Activated T-helper 1 cell treated with anti-CD3 and anti-CD28 coated beads, Interleukin-12 subunit alpha, Interleukin-12 subunit beta, Interleukin-2, Interleukin-4 antibody, amounts not matched to agents 30 ng/mL and 10 ng/mL and 1 ng/mL, durations not matched to agents 14 hours and 24 hours and 36 hours (primary cell): ENCODE measurements at regions not wholly inside any gene's neighbourhood (a gene's known extent, or its start where the extent isn't known, plus 50 kb on each side); places are given as distances from the start of the nearest gene placed in this dataset.

ENCODE experiments used
- DNase-seq: peaks from one replicate; pipeline ENCODE4 v3.0.0; 2021; ENCODE audit warnings: low spot score
- H3K27ac Mint-ChIP-seq: one replicate; pipeline ENCODE4 v1.8.0; 2021; ENCODE audit warnings: mild to moderate bottlenecking, mixed read lengths
- H3K27me3 Mint-ChIP-seq: one replicate; pipeline ENCODE4 v1.8.0; 2022; ENCODE audit warnings: mild to moderate bottlenecking, moderate library complexity, mixed read lengths; ENCODE audit not compliant: insufficient read depth
- H3K36me3 Mint-ChIP-seq: one replicate; pipeline ENCODE4 v1.8.0; 2021; ENCODE audit warnings: low read depth, mixed read lengths
- H3K4me1 Mint-ChIP-seq: one replicate; pipeline ENCODE4 v1.8.0; 2021; ENCODE audit warnings: low read depth, mixed read lengths
- H3K4me3 Mint-ChIP-seq: one replicate; pipeline ENCODE4 v1.8.0; 2021; ENCODE audit warnings: mild to moderate bottlenecking, moderate library complexity, mixed read lengths
- H3K9me3 Mint-ChIP-seq: one replicate; pipeline ENCODE4 v1.8.0; 2021; ENCODE audit warnings: mixed read lengths
- intact Hi-C: fragments of 100-400 bp; cut with micrococcal nuclease; formaldehyde crosslinking; loops from one replicate; pipeline ENCODE4 v1.15.1; 2024

- no peak for DNase-seq
- intact Hi-C loops, result no loop called here
- peaks cover 2% of the 10 kb centered on the region for H3K27me3 Mint-ChIP-seq
- H3K36me3 Mint-ChIP-seq, result no peaks in the 10 kb centered on the region
- no peaks in the 10 kb centered on the region for H3K9me3 Mint-ChIP-seq
- H3K4me1 Mint-ChIP-seq, result peaks cover 12% of the 10 kb centered on the region
- no peak overlapping the region for H3K4me3 Mint-ChIP-seq
- no peak overlapping the region for H3K27ac Mint-ChIP-seq
Observed at GRCh38 chr12:70048521-70049250, 194.5 kb upstream of the CNOT2 start.

GRCh38 chr12:70049596-70050360 lies 193.5 kb upstream of the CNOT2 start:
- Mint-ChIP-seq H3K27me3 (no peaks in the 10 kb centered on the region), H3K9me3 (no peaks in the 10 kb centered on the region), H3K36me3 (no peaks in the 10 kb centered on the region), H3K4me1 (peaks cover 12% of the 10 kb centered on the region), H3K27ac (peak overlapping the region; percentile 4), H3K4me3 (no peak overlapping the region)
- peak; percentile 11 for DNase-seq
- intact Hi-C loops, result no loop called here

- Mint-ChIP-seq H3K4me1 (peaks cover 12% of the 10 kb centered on the region), H3K36me3 (no peaks in the 10 kb centered on the region), H3K9me3 (no peaks in the 10 kb centered on the region), H3K4me3 (no peak overlapping the region), H3K27ac (no peak overlapping the region), H3K27me3 (no peaks in the 10 kb centered on the region)
- no peak for DNase-seq
- intact Hi-C loops, result no loop called here
Observed at GRCh38 chr12:70052476-70052875, 190.8 kb upstream of the CNOT2 start.

GRCh38 chr12:70052931-70053497 lies 190.2 kb upstream of the CNOT2 start:
- Mint-ChIP-seq H3K4me1 (peaks cover 12% of the 10 kb centered on the region), H3K36me3 (no peaks in the 10 kb centered on the region), H3K27ac (no peak overlapping the region), H3K9me3 (no peaks in the 10 kb centered on the region), H3K4me3 (no peak overlapping the region), H3K27me3 (no peaks in the 10 kb centered on the region)
- no peak for DNase-seq
- intact Hi-C loops, result no loop called here

GRCh38 chr12:70059373-70059772 lies 183.9 kb upstream of the CNOT2 start:
- intact Hi-C loops, result no loop called here
- no peak overlapping the region for H3K4me3 Mint-ChIP-seq
- no peaks in the 10 kb centered on the region for H3K9me3 Mint-ChIP-seq
- H3K36me3 Mint-ChIP-seq, result no peaks in the 10 kb centered on the region
- H3K27me3 Mint-ChIP-seq, result peaks cover 5% of the 10 kb centered on the region
- H3K4me1 Mint-ChIP-seq, result no peaks in the 10 kb centered on the region
- DNase-seq, result no peak
- no peak overlapping the region for H3K27ac Mint-ChIP-seq

GRCh38 chr12:70060634-70061033 lies 182.6 kb upstream of the CNOT2 start:
- Mint-ChIP-seq H3K9me3 (no peaks in the 10 kb centered on the region), H3K36me3 (no peaks in the 10 kb centered on the region), H3K4me1 (no peaks in the 10 kb centered on the region), H3K4me3 (no peak overlapping the region), H3K27ac (no peak overlapping the region), H3K27me3 (peaks cover 5% of the 10 kb centered on the region)
- DNase-seq, result no peak
- intact Hi-C loops, result no loop called here

GRCh38 chr12:70068743-70069142 lies 174.5 kb upstream of the CNOT2 start:
- Mint-ChIP-seq H3K4me1 (no peaks in the 10 kb centered on the region), H3K36me3 (no peaks in the 10 kb centered on the region), H3K27me3 (peaks cover 2% of the 10 kb centered on the region), H3K27ac (no peak overlapping the region), H3K9me3 (no peaks in the 10 kb centered on the region), H3K4me3 (no peak overlapping the region)
- intact Hi-C loops, result no loop called here
- no peak for DNase-seq

- intact Hi-C loops, result no loop called here
- Mint-ChIP-seq H3K4me3 (no peak overlapping the region), H3K4me1 (peaks cover 3% of the 10 kb centered on the region), H3K27ac (no peak overlapping the region), H3K9me3 (no peaks in the 10 kb centered on the region), H3K36me3 (no peaks in the 10 kb centered on the region), H3K27me3 (peaks cover 2% of the 10 kb centered on the region)
- DNase-seq, result no peak
Observed at GRCh38 chr12:70069221-70070105, 173.8 kb upstream of the CNOT2 start.

- DNase-seq, result no peak
- Mint-ChIP-seq H3K9me3 (no peaks in the 10 kb centered on the region), H3K4me1 (peaks cover 5% of the 10 kb centered on the region), H3K27ac (no peak overlapping the region), H3K36me3 (no peaks in the 10 kb centered on the region), H3K4me3 (no peak overlapping the region), H3K27me3 (peaks cover 2% of the 10 kb centered on the region)
- intact Hi-C loops, result no loop called here
Observed at GRCh38 chr12:70070494-70071007, 172.7 kb upstream of the CNOT2 start.

- peaks cover 5% of the 10 kb centered on the region for H3K4me1 Mint-ChIP-seq
- H3K27ac Mint-ChIP-seq, result no peak overlapping the region
- no peaks in the 10 kb centered on the region for H3K36me3 Mint-ChIP-seq
- no peak overlapping the region for H3K4me3 Mint-ChIP-seq
- H3K9me3 Mint-ChIP-seq, result no peaks in the 10 kb centered on the region
- intact Hi-C loops, result no loop called here
- no peak for DNase-seq
- H3K27me3 Mint-ChIP-seq, result peaks cover 4% of the 10 kb centered on the region
Observed at GRCh38 chr12:70074510-70074909, 168.7 kb upstream of the CNOT2 start.

GRCh38 chr12:70077441-70077840 lies 165.8 kb upstream of the CNOT2 start:
- DNase-seq, result no peak
- H3K4me3 Mint-ChIP-seq, result no peak overlapping the region
- H3K27me3 Mint-ChIP-seq, result peaks cover 4% of the 10 kb centered on the region
- peaks cover 2% of the 10 kb centered on the region for H3K9me3 Mint-ChIP-seq
- intact Hi-C loops, result no loop called here
- H3K4me1 Mint-ChIP-seq, result peaks cover 5% of the 10 kb centered on the region
- no peaks in the 10 kb centered on the region for H3K36me3 Mint-ChIP-seq
- H3K27ac Mint-ChIP-seq, result no peak overlapping the region

- H3K9me3 Mint-ChIP-seq, result peaks cover 8% of the 10 kb centered on the region
- H3K27ac Mint-ChIP-seq, result no peak overlapping the region
- H3K27me3 Mint-ChIP-seq, result peaks cover 3% of the 10 kb centered on the region
- H3K36me3 Mint-ChIP-seq, result no peaks in the 10 kb centered on the region
- intact Hi-C loops, result no loop called here
- peaks cover 5% of the 10 kb centered on the region for H3K4me1 Mint-ChIP-seq
- DNase-seq, result no peak
- H3K4me3 Mint-ChIP-seq, result no peak overlapping the region
Observed at GRCh38 chr12:70078161-70078560, 165.1 kb upstream of the CNOT2 start.
